HepG2 (cell line): ENCODE measurements at regions not wholly inside any gene's neighbourhood (a gene's known extent, or its start where the extent isn't known, plus 50 kb on each side); places are given as distances from the start of the nearest gene placed in this dataset.

Source experiments
- HDAC2 ChIP-seq: sonication (generic); formaldehyde crosslinking; IDR thresholded peaks from 2 replicates; pipeline ENCODE4 v1.4.0; 2020; ENCODE audit warnings: missing genetic modification reagents
- MAFF ChIP-seq: IDR thresholded peaks from 2 replicates; pipeline ENCODE4 v1.6.1; 2011; ENCODE audit warnings: low read depth, low read length, improper control_type of control experiment
- MATR3 ChIP-seq: sonication (generic); formaldehyde crosslinking; IDR thresholded peaks from 2 replicates; pipeline ENCODE4 v1.4.0; 2020; ENCODE audit warnings: missing genetic modification reagents
- MYPOP ChIP-seq: sonication (generic); formaldehyde crosslinking; IDR thresholded peaks from 2 replicates; pipeline ENCODE4 v1.8.1; 2023; ENCODE audit warnings: mild to moderate bottlenecking, moderate library complexity, missing genetic modification reagents
- NCOA2 ChIP-seq: sonication (generic); formaldehyde crosslinking; IDR thresholded peaks from 2 replicates; pipeline ENCODE4 v1.8.0; 2022; ENCODE audit warnings: inconsistent platforms
- REL ChIP-seq: sonication (generic); formaldehyde crosslinking; conservative IDR thresholded peaks from 2 replicates; pipeline ENCODE4 v1.8.0; 2022; ENCODE audit warnings: mild to moderate bottlenecking, missing genetic modification reagents, moderate library complexity
- RERE ChIP-seq: IDR thresholded peaks from 2 replicates; pipeline ENCODE4 v1.6.1; 2016; ENCODE audit warnings: low read depth, missing genetic modification reagents, missing compliant biosample characterization
- ZNF121 ChIP-seq: sonication (generic); formaldehyde crosslinking; IDR thresholded peaks from 2 replicates; pipeline ENCODE4 v1.5.0; 2020; ENCODE audit warnings: mild to moderate bottlenecking, missing genetic modification reagents
- TF ChIP-seq, protein P1 (sequence below): sonication (generic); formaldehyde crosslinking; IDR thresholded peaks from 2 replicates; pipeline ENCODE4 v1.4.0; 2020; ENCODE audit warnings: missing genetic modification reagents

- TF ChIP-seq RERE (no peak), MATR3 (CRISPR knock-in tag) (no peak), REL (CRISPR knock-in tag) (no peak), NCOA2 (CRISPR knock-in tag) (no peak), ZNF121 (no peak), MYPOP (CRISPR knock-in tag) (no peak), HDAC2 (CRISPR knock-in tag) (no peak), MAFF (no peak)
- TF ChIP-seq, protein P1, sequence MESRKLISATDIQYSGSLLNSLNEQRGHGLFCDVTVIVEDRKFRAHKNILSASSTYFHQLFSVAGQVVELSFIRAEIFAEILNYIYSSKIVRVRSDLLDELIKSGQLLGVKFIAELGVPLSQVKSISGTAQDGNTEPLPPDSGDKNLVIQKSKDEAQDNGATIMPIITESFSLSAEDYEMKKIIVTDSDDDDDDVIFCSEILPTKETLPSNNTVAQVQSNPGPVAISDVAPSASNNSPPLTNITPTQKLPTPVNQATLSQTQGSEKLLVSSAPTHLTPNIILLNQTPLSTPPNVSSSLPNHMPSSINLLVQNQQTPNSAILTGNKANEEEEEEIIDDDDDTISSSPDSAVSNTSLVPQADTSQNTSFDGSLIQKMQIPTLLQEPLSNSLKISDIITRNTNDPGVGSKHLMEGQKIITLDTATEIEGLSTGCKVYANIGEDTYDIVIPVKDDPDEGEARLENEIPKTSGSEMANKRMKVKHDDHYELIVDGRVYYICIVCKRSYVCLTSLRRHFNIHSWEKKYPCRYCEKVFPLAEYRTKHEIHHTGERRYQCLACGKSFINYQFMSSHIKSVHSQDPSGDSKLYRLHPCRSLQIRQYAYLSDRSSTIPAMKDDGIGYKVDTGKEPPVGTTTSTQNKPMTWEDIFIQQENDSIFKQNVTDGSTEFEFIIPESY (CRISPR knock-in tag): no peak
These were observed 99.1 kb upstream of the CACNA2D1 start for GRCh38 chr7:82542665-82543064.
